HEK293T (cell line): ENCODE measurements at regions not wholly inside any gene's neighbourhood (a gene's known extent, or its start where the extent isn't known, plus 50 kb on each side); places are given as distances from the start of the nearest gene placed in this dataset.

Experiments used
- ARNT ChIP-seq: fragments of 450-650 bp; IDR thresholded peaks from 2 replicates; pipeline ENCODE4 v1.6.1; 2017; ENCODE audit warnings: mild to moderate bottlenecking
- ELF4 ChIP-seq: fragments of 450-650 bp; IDR thresholded peaks from 2 replicates; pipeline ENCODE4 v1.6.1; 2017; ENCODE audit warnings: antibody characterized with exemption
- HDGF ChIP-seq: fragments of 450-650 bp; IDR thresholded peaks from 2 replicates; pipeline ENCODE4 v1.6.1; 2017; ENCODE audit warnings: antibody characterized with exemption, borderline replicate concordance
- LEF1 ChIP-seq: fragments of 450-650 bp; IDR thresholded peaks from 2 replicates; pipeline ENCODE4 v1.6.1; 2017; ENCODE audit warnings: mild to moderate bottlenecking, borderline replicate concordance
- TARDBP ChIP-seq: fragments of 450-650 bp; IDR thresholded peaks from 2 replicates; pipeline ENCODE4 v1.6.1; 2016

DNA sequence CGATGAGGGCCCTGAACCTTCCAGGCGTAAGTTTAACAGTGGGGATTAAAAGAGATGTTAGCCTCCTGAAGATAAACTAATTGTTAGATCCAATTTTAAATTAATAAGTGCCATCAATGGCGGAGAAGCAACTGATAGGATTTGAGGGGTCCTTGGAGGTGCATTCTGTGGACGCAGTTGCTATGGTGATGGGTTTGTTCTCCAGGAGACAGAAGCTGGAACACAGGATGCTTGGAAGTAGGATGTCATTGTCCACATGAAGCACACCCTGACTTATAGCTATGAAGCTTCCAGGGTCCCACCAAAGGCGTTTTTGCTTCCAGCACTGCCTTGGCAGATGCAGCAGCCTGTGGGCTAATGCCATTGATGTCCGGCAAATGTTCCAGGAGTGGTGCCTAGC is 331.0 kb upstream of the IL12A start:
- no peak for TF ChIP-seq LEF1
- TF ChIP-seq TARDBP: no peak
- no peak for TF ChIP-seq ELF4
- no peak for TF ChIP-seq ARNT
- TF ChIP-seq HDGF: no peak
